ENCODE measurements at regions not wholly inside any gene's neighbourhood (a gene's known extent, or its start where the extent isn't known, plus 50 kb on each side); places are given as distances from the start of the nearest gene placed in this dataset.

GRCh38 chr14:82359201-82359600 is 825.5 kb upstream of the SEL1L start:
- no peaks in the 10 kb centered on the region for H3K4me1 ChIP-seq (ENCODE audit: insufficient read depth, low read length)
- no peaks in the 10 kb centered on the region for H3K27me3 ChIP-seq (ENCODE audit: insufficient read depth, low read length, poor library complexity)
- no peak overlapping the region for H2AFZ ChIP-seq (ENCODE audit: low read depth, low read length)
- DNase-seq, result no peak
- no peak overlapping the region for H3K4me2 ChIP-seq (ENCODE audit: insufficient read depth, low read length)
- H3K9ac ChIP-seq (ENCODE audit: low read depth, low read length), result no peak overlapping the region
- H4K20me1 ChIP-seq (ENCODE audit: insufficient read depth, low read length), result no peaks in the 10 kb centered on the region
- no peaks in the 10 kb centered on the region for H3K9me3 ChIP-seq (ENCODE audit: insufficient read depth, low read length, severe bottlenecking)
- no peak overlapping the region for H3K27ac ChIP-seq (ENCODE audit: low read length)
- H3K4me3 ChIP-seq (ENCODE audit: low read depth in 1 of 2, low read length in 2 of 2), result no peak overlapping the region
- no peaks in the 10 kb centered on the region for H3K79me2 ChIP-seq (ENCODE audit: insufficient read depth, low read length)
- no peak for TF ChIP-seq CTCF (IDR thresholded peaks at IDR 0.05; ENCODE audit: borderline replicate concordance, extremely low read depth, low read length, poor library complexity, severe bottlenecking)
- no peak for TF ChIP-seq EZH2 (IDR thresholded peaks at IDR 0.05; ENCODE audit: borderline replicate concordance, low read depth, low read length, severe bottlenecking)
- ATAC-seq (ENCODE audit: insufficient read depth, low read depth), result no peak
- no peaks in the 10 kb centered on the region for H3K36me3 ChIP-seq (ENCODE audit: insufficient read depth, low read length)

- no peaks in the 10 kb centered on the region for H3K4me1 ChIP-seq (ENCODE audit: insufficient read depth, low read length)
- no peak overlapping the region for H3K4me3 ChIP-seq (ENCODE audit: low read depth in 1 of 2, low read length in 2 of 2)
- no peak overlapping the region for H3K9ac ChIP-seq (ENCODE audit: low read depth, low read length)
- H3K79me2 ChIP-seq (ENCODE audit: insufficient read depth, low read length), result no peaks in the 10 kb centered on the region
- no peak for TF ChIP-seq EZH2 (IDR thresholded peaks at IDR 0.05; ENCODE audit: borderline replicate concordance, low read depth, low read length, severe bottlenecking)
- TF ChIP-seq CTCF (IDR thresholded peaks at IDR 0.05; ENCODE audit: borderline replicate concordance, extremely low read depth, low read length, poor library complexity, severe bottlenecking), result no peak
- no peak overlapping the region for H3K27ac ChIP-seq (ENCODE audit: low read length)
- no peak overlapping the region for H2AFZ ChIP-seq (ENCODE audit: low read depth, low read length)
- no peaks in the 10 kb centered on the region for H3K27me3 ChIP-seq (ENCODE audit: insufficient read depth, low read length, poor library complexity)
- no peak overlapping the region for H3K4me2 ChIP-seq (ENCODE audit: insufficient read depth, low read length)
- H3K36me3 ChIP-seq (ENCODE audit: insufficient read depth, low read length), result no peaks in the 10 kb centered on the region
- H4K20me1 ChIP-seq (ENCODE audit: insufficient read depth, low read length), result no peaks in the 10 kb centered on the region
- ATAC-seq (ENCODE audit: insufficient read depth, low read depth), result no peak
- H3K9me3 ChIP-seq (ENCODE audit: insufficient read depth, low read length, severe bottlenecking), result no peaks in the 10 kb centered on the region
- DNase-seq, result no peak
These were observed 828.8 kb upstream of the SEL1L start for GRCh38 chr14:82362452-82362851.

GRCh38 chr14:82365471-82365870 is 831.8 kb upstream of the SEL1L start:
- Histone ChIP-seq H3K9ac (ENCODE audit: low read depth, low read length) (no peak overlapping the region), H3K4me3 (ENCODE audit: low read depth in 1 of 2, low read length in 2 of 2) (no peak overlapping the region), H3K27me3 (ENCODE audit: insufficient read depth, low read length, poor library complexity) (no peaks in the 10 kb centered on the region), H3K27ac (ENCODE audit: low read length) (no peak overlapping the region), H3K4me1 (ENCODE audit: insufficient read depth, low read length) (no peaks in the 10 kb centered on the region), H3K9me3 (ENCODE audit: insufficient read depth, low read length, severe bottlenecking) (no peaks in the 10 kb centered on the region), H4K20me1 (ENCODE audit: insufficient read depth, low read length) (no peaks in the 10 kb centered on the region), H3K79me2 (ENCODE audit: insufficient read depth, low read length) (no peaks in the 10 kb centered on the region), H3K4me2 (ENCODE audit: insufficient read depth, low read length) (no peak overlapping the region), H3K36me3 (ENCODE audit: insufficient read depth, low read length) (no peaks in the 10 kb centered on the region), H2AFZ (ENCODE audit: low read depth, low read length) (no peak overlapping the region)
- no peak for TF ChIP-seq EZH2 (IDR thresholded peaks at IDR 0.05; ENCODE audit: borderline replicate concordance, low read depth, low read length, severe bottlenecking)
- TF ChIP-seq CTCF (IDR thresholded peaks at IDR 0.05; ENCODE audit: borderline replicate concordance, extremely low read depth, low read length, poor library complexity, severe bottlenecking), result no peak
- ATAC-seq (ENCODE audit: insufficient read depth, low read depth), result no peak
- DNase-seq, result no peak

- no peak overlapping the region for H3K4me2 ChIP-seq (ENCODE audit: insufficient read depth, low read length)
- DNase-seq, result no peak
- no peaks in the 10 kb centered on the region for H3K79me2 ChIP-seq (ENCODE audit: insufficient read depth, low read length)
- H3K36me3 ChIP-seq (ENCODE audit: insufficient read depth, low read length), result no peaks in the 10 kb centered on the region
- no peak overlapping the region for H3K4me3 ChIP-seq (ENCODE audit: low read depth in 1 of 2, low read length in 2 of 2)
- no peak overlapping the region for H3K27ac ChIP-seq (ENCODE audit: low read length)
- no peaks in the 10 kb centered on the region for H3K27me3 ChIP-seq (ENCODE audit: insufficient read depth, low read length, poor library complexity)
- no peak overlapping the region for H2AFZ ChIP-seq (ENCODE audit: low read depth, low read length)
- TF ChIP-seq EZH2 (IDR thresholded peaks at IDR 0.05; ENCODE audit: borderline replicate concordance, low read depth, low read length, severe bottlenecking), result no peak
- peak; percentile 11 for TF ChIP-seq CTCF (IDR thresholded peaks at IDR 0.05; ENCODE audit: borderline replicate concordance, extremely low read depth, low read length, poor library complexity, severe bottlenecking)
- no peak overlapping the region for H3K9ac ChIP-seq (ENCODE audit: low read depth, low read length)
- ATAC-seq (ENCODE audit: insufficient read depth, low read depth), result no peak
- H4K20me1 ChIP-seq (ENCODE audit: insufficient read depth, low read length), result no peaks in the 10 kb centered on the region
- no peaks in the 10 kb centered on the region for H3K4me1 ChIP-seq (ENCODE audit: insufficient read depth, low read length)
- H3K9me3 ChIP-seq (ENCODE audit: insufficient read depth, low read length, severe bottlenecking), result no peaks in the 10 kb centered on the region
These were observed 833.1 kb upstream of the SEL1L start for GRCh38 chr14:82366803-82367202.

Data from DND-41 (cell line).